GM12878 (cell line): ENCODE measurements at regions not wholly inside any gene's neighbourhood (a gene's known extent, or its start where the extent isn't known, plus 50 kb on each side); places are given as distances from the start of the nearest gene placed in this dataset.

Experiments used
- JUNB ChIP-seq: IDR thresholded peaks from 2 replicates; pipeline ENCODE4 v1.6.1; 2016; ENCODE audit warnings: antibody characterized with exemption, mild to moderate bottlenecking
- POLR2A ChIP-seq: IDR thresholded peaks from 2 replicates; pipeline ENCODE4 v1.6.1; 2011; ENCODE audit warnings: low read depth, mild to moderate bottlenecking, low read length
- TF ChIP-seq, protein P1 (sequence below): IDR thresholded peaks from 2 replicates; pipeline ENCODE4 v1.6.1; 2011; ENCODE audit warnings: mild to moderate bottlenecking, low read depth, low read length, moderate library complexity; ENCODE audit not compliant: insufficient replicate concordance

DNA sequence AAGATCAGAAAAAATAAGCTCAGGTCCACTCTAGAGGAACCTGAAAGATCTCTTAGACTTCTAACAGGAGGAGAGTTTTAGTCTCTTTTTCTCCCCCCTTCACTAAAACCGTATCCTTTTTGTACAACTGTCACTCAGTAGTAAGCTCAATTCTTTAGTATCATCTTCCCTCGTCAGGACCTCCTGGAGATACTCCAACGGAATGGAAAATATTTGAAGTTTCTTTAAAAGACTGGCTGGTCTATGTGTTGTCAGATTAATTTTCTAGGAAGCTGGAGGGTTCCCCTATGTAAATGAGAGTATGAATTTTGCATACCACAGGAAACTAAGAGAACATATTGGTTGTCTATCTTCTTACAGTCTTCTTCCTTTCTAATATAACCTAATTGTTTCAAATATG lies 747.7 kb upstream of the CBLB start:
- TF ChIP-seq POLR2A (no peak), JUNB (no peak)
- TF ChIP-seq, protein P1, sequence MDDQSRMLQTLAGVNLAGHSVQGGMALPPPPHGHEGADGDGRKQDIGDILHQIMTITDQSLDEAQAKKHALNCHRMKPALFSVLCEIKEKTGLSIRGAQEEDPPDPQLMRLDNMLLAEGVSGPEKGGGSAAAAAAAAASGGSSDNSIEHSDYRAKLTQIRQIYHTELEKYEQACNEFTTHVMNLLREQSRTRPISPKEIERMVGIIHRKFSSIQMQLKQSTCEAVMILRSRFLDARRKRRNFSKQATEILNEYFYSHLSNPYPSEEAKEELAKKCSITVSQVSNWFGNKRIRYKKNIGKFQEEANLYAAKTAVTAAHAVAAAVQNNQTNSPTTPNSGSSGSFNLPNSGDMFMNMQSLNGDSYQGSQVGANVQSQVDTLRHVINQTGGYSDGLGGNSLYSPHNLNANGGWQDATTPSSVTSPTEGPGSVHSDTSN, result no peak
